CD4-positive, CD25-positive, alpha-beta regulatory T cell (primary cell): ENCODE measurements at regions not wholly inside any gene's neighbourhood (a gene's known extent, or its start where the extent isn't known, plus 50 kb on each side); places are given as distances from the start of the nearest gene placed in this dataset.

Experiments
- ATAC-seq, 2 donors: fragments of 150-1000 bp; cut with Tn5 transposase; one replicate each; pipeline ENCODE4 v1.10.0; 2021; ENCODE audit warnings: low read depth in 2 of 2, moderate number of reproducible peaks in 2 of 2, moderate library complexity in 1 of 2
- DNase-seq, 3 donors: peaks; one replicate each; pipeline versions ENCODE4 v3.0.0 to v3.0.0-alpha.2; 2012 to 2022; ENCODE audit warnings: mixed read lengths in 1 of 3
- H3K27ac ChIP-seq: one replicate; pipeline ENCODE4 v1.7.0; 2013; ENCODE audit warnings: mild to moderate bottlenecking, low read length; ENCODE audit not compliant: insufficient read depth, poor library complexity, severe bottlenecking
- H3K27me3 ChIP-seq: one replicate; pipeline ENCODE4 v1.7.0; 2013; ENCODE audit warnings: low read length; ENCODE audit not compliant: control insufficient read depth, insufficient read depth
- H3K36me3 ChIP-seq: one replicate; pipeline ENCODE4 v1.7.0; 2013; ENCODE audit warnings: mild to moderate bottlenecking, low read length, moderate library complexity; ENCODE audit not compliant: control insufficient read depth, insufficient read depth
- H3K4me1 ChIP-seq: 2 replicates; pipeline ENCODE4 v1.7.0; 2013; ENCODE audit warnings: mild to moderate bottlenecking, low read length; ENCODE audit not compliant: insufficient read depth, control insufficient read depth, poor library complexity, severe bottlenecking
- H3K4me3 ChIP-seq: one replicate; pipeline ENCODE4 v1.7.0; 2013; ENCODE audit warnings: low read depth, mild to moderate bottlenecking, low read length, moderate library complexity
- H3K9me3 ChIP-seq, 2 experiments: 1 replicate in 1 of 2; 2 replicates in 1 of 2; pipeline ENCODE4 v1.7.0; 2013; ENCODE audit warnings: low read length in 2 of 2, mild to moderate bottlenecking in 1 of 2, moderate library complexity in 1 of 2; ENCODE audit not compliant: control insufficient read depth in 2 of 2
- H3K27ac Mint-ChIP-seq, 3 donors: one replicate each; pipeline ENCODE4 v1.8.0; 2020 to 2022; ENCODE audit warnings: mild to moderate bottlenecking in 3 of 3, mixed read lengths in 3 of 3, moderate library complexity in 2 of 3
- H3K27me3 Mint-ChIP-seq: one replicate; pipeline ENCODE4 v1.8.0; 2022; ENCODE audit warnings: mild to moderate bottlenecking, mixed read lengths
- H3K36me3 Mint-ChIP-seq: one replicate; pipeline ENCODE4 v1.8.0; 2020; ENCODE audit warnings: mixed read lengths
- H3K4me1 Mint-ChIP-seq, 4 donors: one replicate each; pipeline ENCODE4 v1.8.0; 2020 to 2022; ENCODE audit warnings: mixed read lengths in 4 of 4, mild to moderate bottlenecking in 1 of 4
- H3K4me3 Mint-ChIP-seq, 4 donors: one replicate each; pipeline ENCODE4 v1.8.0; 2020 to 2022; ENCODE audit warnings: mild to moderate bottlenecking in 4 of 4, mixed read lengths in 4 of 4, moderate library complexity in 3 of 4
- H3K9me3 Mint-ChIP-seq, 7 donors: one replicate each; pipeline ENCODE4 v1.8.0; 2020 to 2022; ENCODE audit warnings: mixed read lengths in 7 of 7, mild to moderate bottlenecking in 3 of 7, moderate library complexity in 2 of 7

- ATAC-seq (no peak), DNase-seq (no peak)
- Mint-ChIP-seq H3K4me1 (no peaks in the 10 kb centered on the region), H3K36me3 (no peaks in the 10 kb centered on the region), H3K27me3 (peaks cover 4% of the 10 kb centered on the region), H3K4me3 (peak overlapping the region in 1 of 4 donors; percentile 13), H3K9me3 (peaks cover 0 to 8% (median 3%) of the 10 kb centered on the region in 7 donors), H3K27ac (no peak overlapping the region)
- H3K9me3 ChIP-seq, result no peaks in the 10 kb centered on the region
- no peak overlapping the region for H3K4me3 ChIP-seq
- H3K27ac ChIP-seq, result no peak overlapping the region
- no peaks in the 10 kb centered on the region for H3K27me3 ChIP-seq
- H3K36me3 ChIP-seq, result no peaks in the 10 kb centered on the region
- H3K4me1 ChIP-seq, result no peaks in the 10 kb centered on the region
Measured at GRCh38 chr2:217195658-217196446, 336.0 kb upstream of the TNP1 start.

- Histone ChIP-seq H3K4me3 (no peak overlapping the region), H3K36me3 (no peaks in the 10 kb centered on the region), H3K9me3 (no peaks in the 10 kb centered on the region), H3K27me3 (no peaks in the 10 kb centered on the region), H3K4me1 (no peaks in the 10 kb centered on the region), H3K27ac (no peak overlapping the region)
- DNase-seq, result no peak
- no peaks in the 10 kb centered on the region for H3K36me3 Mint-ChIP-seq
- no peak overlapping the region for H3K4me3 Mint-ChIP-seq
- no peak overlapping the region for H3K27ac Mint-ChIP-seq
- H3K27me3 Mint-ChIP-seq, result peaks cover 4% of the 10 kb centered on the region
- ATAC-seq, result no peak
- no peaks in the 10 kb centered on the region for H3K4me1 Mint-ChIP-seq
- H3K9me3 Mint-ChIP-seq, result peaks cover 0 to 8% (median 2%) of the 10 kb centered on the region in 7 donors
Measured at GRCh38 chr2:217195016-217195415, 335.2 kb upstream of the TNP1 start.

- peaks cover 0 to 8% (median 0%) of the 10 kb centered on the region in 7 donors for H3K9me3 Mint-ChIP-seq
- no peak overlapping the region for H3K27ac ChIP-seq
- ATAC-seq, result no peak
Measured at GRCh38 chr2:217193431-217194340, 333.8 kb upstream of the TNP1 start.

GRCh38 chr2:217192366-217192765, 332.5 kb upstream of the TNP1 start:
- Histone ChIP-seq H3K9me3 (no peaks in the 10 kb centered on the region), H3K4me1 (no peaks in the 10 kb centered on the region), H3K4me3 (no peak overlapping the region), H3K27ac (no peak overlapping the region), H3K36me3 (no peaks in the 10 kb centered on the region), H3K27me3 (no peaks in the 10 kb centered on the region)
- no peak for ATAC-seq
- Mint-ChIP-seq H3K4me3 (no peak overlapping the region), H3K36me3 (no peaks in the 10 kb centered on the region), H3K9me3 (peaks cover 0 to 6% (median 1%) of the 10 kb centered on the region in 7 donors), H3K27me3 (peaks cover 4% of the 10 kb centered on the region), H3K4me1 (no peaks in the 10 kb centered on the region), H3K27ac (no peak overlapping the region)
- DNase-seq, result no peak

More at GRCh38 chr2:217193431-217194340, 333.8 kb upstream of the TNP1 start:
- no peaks in the 10 kb centered on the region for H3K36me3 Mint-ChIP-seq
- no peak overlapping the region for H3K27ac Mint-ChIP-seq
- Histone ChIP-seq H3K4me3 (no peak overlapping the region), H3K4me1 (no peaks in the 10 kb centered on the region), H3K36me3 (no peaks in the 10 kb centered on the region), H3K27me3 (no peaks in the 10 kb centered on the region), H3K9me3 (no peaks in the 10 kb centered on the region)
- H3K4me1 Mint-ChIP-seq, result no peaks in the 10 kb centered on the region
- H3K27me3 Mint-ChIP-seq, result peaks cover 4% of the 10 kb centered on the region
- H3K4me3 Mint-ChIP-seq, result no peak overlapping the region
- DNase-seq, result no peak

GRCh38 chr2:217189747-217190146, 329.9 kb upstream of the TNP1 start:
- no peak for DNase-seq
- Mint-ChIP-seq H3K4me3 (no peak overlapping the region), H3K36me3 (no peaks in the 10 kb centered on the region), H3K9me3 (peaks cover 0 to 2% (median 0%) of the 10 kb centered on the region in 7 donors), H3K4me1 (no peaks in the 10 kb centered on the region), H3K27me3 (peaks cover 4% of the 10 kb centered on the region), H3K27ac (no peak overlapping the region)
- Histone ChIP-seq H3K27ac (no peak overlapping the region), H3K4me3 (no peak overlapping the region), H3K27me3 (no peaks in the 10 kb centered on the region), H3K36me3 (no peaks in the 10 kb centered on the region), H3K4me1 (no peaks in the 10 kb centered on the region), H3K9me3 (no peaks in the 10 kb centered on the region)
- no peak for ATAC-seq

GRCh38 chr2:217189131-217189530, 329.3 kb upstream of the TNP1 start:
- H3K27me3 Mint-ChIP-seq, result no peaks in the 10 kb centered on the region
- no peak overlapping the region for H3K4me3 Mint-ChIP-seq
- DNase-seq (no peak), ATAC-seq (no peak)
- H3K36me3 Mint-ChIP-seq, result no peaks in the 10 kb centered on the region
- H3K27ac Mint-ChIP-seq, result no peak overlapping the region
- Histone ChIP-seq H3K4me3 (no peak overlapping the region), H3K27ac (no peak overlapping the region), H3K36me3 (no peaks in the 10 kb centered on the region), H3K27me3 (no peaks in the 10 kb centered on the region), H3K4me1 (no peaks in the 10 kb centered on the region), H3K9me3 (no peaks in the 10 kb centered on the region)
- H3K9me3 Mint-ChIP-seq, result peaks cover 0 to 1% (median 0%) of the 10 kb centered on the region in 7 donors
- no peaks in the 10 kb centered on the region for H3K4me1 Mint-ChIP-seq

GRCh38 chr2:217186668-217187159, 326.9 kb upstream of the TNP1 start:
- peaks cover 0 to 1% (median 0%) of the 10 kb centered on the region in 7 donors for H3K9me3 Mint-ChIP-seq
- no peaks in the 10 kb centered on the region for H3K36me3 Mint-ChIP-seq
- no peak overlapping the region for H3K27ac Mint-ChIP-seq
- Histone ChIP-seq H3K27me3 (no peaks in the 10 kb centered on the region), H3K27ac (no peak overlapping the region), H3K36me3 (no peaks in the 10 kb centered on the region), H3K4me1 (no peaks in the 10 kb centered on the region), H3K9me3 (no peaks in the 10 kb centered on the region), H3K4me3 (no peak overlapping the region)
- H3K27me3 Mint-ChIP-seq, result no peaks in the 10 kb centered on the region
- H3K4me1 Mint-ChIP-seq, result no peaks in the 10 kb centered on the region
- H3K4me3 Mint-ChIP-seq, result no peak overlapping the region
- ATAC-seq (no peak), DNase-seq (no peak)
